Endothelial cell of umbilical vein (primary cell): ENCODE measurements at regions not wholly inside any gene's neighbourhood (a gene's known extent, or its start where the extent isn't known, plus 50 kb on each side); places are given as distances from the start of the nearest gene placed in this dataset.

Source experiments
- EZH2 ChIP-seq: IDR thresholded peaks from 2 replicates; pipeline ENCODE4 v1.6.1; 2012; ENCODE audit warnings: borderline replicate concordance, low read depth, mild to moderate bottlenecking, moderate library complexity, low read length, inconsistent platforms; ENCODE audit not compliant: severe bottlenecking
- POLR2A ChIP-seq: IDR thresholded peaks from 2 replicates; pipeline ENCODE4 v1.6.1; 2012; ENCODE audit warnings: low read depth, mild to moderate bottlenecking, control low read depth, low read length
- POLR2AphosphoS5 ChIP-seq: IDR thresholded peaks from 2 replicates; pipeline ENCODE4 v1.6.1; 2012; ENCODE audit warnings: low read depth, mild to moderate bottlenecking, control low read depth, low read length, moderate library complexity; ENCODE audit not compliant: insufficient read depth
- TF ChIP-seq, protein P1 (sequence below), 2 donors: IDR thresholded peaks; 1 replicate in 1 of 2; 2 replicates in 1 of 2; pipeline ENCODE4 v1.5.1; 2011; ENCODE audit warnings: low read length in 2 of 2, mild to moderate bottlenecking in 2 of 2, moderate library complexity in 2 of 2, control low read depth in 1 of 2, inconsistent platforms in 1 of 2, low read depth in 1 of 2; ENCODE audit not compliant: insufficient read depth in 1 of 2; ENCODE audit errors: extremely low read depth in 1 of 2
- TF ChIP-seq, protein P2 (sequence below): IDR thresholded peaks from 2 replicates; pipeline ENCODE4 v1.6.1; 2011; ENCODE audit not compliant: insufficient read depth, insufficient read length

DNA sequence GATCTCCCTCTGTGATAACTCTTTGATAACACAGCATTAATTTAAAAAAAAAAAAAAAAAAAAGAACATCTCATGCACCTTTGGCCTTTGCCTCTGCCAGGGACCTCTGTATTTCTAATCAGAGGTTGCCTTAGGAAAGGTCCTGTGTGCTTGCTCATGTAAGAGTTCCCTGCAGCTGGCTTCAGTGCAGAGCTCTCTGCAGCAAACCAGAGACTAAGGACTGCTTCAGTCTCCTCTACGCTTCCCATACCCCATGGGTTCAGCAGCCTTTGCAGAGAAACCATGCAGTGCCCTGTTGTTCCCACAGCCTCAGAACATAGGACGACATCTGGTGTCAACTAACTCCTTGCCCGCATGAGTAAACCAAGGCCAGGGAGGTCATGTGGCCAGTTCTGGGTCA, 236.6 kb upstream of the KLHL29 start:
- TF ChIP-seq POLR2A (no peak), EZH2 (no peak), POLR2AphosphoS5 (no peak)
- TF ChIP-seq, protein P1, sequence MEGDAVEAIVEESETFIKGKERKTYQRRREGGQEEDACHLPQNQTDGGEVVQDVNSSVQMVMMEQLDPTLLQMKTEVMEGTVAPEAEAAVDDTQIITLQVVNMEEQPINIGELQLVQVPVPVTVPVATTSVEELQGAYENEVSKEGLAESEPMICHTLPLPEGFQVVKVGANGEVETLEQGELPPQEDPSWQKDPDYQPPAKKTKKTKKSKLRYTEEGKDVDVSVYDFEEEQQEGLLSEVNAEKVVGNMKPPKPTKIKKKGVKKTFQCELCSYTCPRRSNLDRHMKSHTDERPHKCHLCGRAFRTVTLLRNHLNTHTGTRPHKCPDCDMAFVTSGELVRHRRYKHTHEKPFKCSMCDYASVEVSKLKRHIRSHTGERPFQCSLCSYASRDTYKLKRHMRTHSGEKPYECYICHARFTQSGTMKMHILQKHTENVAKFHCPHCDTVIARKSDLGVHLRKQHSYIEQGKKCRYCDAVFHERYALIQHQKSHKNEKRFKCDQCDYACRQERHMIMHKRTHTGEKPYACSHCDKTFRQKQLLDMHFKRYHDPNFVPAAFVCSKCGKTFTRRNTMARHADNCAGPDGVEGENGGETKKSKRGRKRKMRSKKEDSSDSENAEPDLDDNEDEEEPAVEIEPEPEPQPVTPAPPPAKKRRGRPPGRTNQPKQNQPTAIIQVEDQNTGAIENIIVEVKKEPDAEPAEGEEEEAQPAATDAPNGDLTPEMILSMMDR (IDR thresholded peaks at IDR 0.05; ENCODE audit: extremely low read depth in 1 of 2, insufficient read depth in 1 of 2, low read depth in 1 of 2, low read length in 2 of 2): no peak
- TF ChIP-seq, protein P2, sequence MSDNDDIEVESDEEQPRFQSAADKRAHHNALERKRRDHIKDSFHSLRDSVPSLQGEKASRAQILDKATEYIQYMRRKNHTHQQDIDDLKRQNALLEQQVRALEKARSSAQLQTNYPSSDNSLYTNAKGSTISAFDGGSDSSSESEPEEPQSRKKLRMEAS: no peak
